Neural crest cell (in vitro differentiated cells): ENCODE measurements at regions not wholly inside any gene's neighbourhood (a gene's known extent, or its start where the extent isn't known, plus 50 kb on each side); places are given as distances from the start of the nearest gene placed in this dataset.

Source experiments
- DNase-seq: peaks from one replicate; pipeline ENCODE4 v3.0.0; 2021; ENCODE audit warnings: low read depth, mixed read lengths, low spot score
- H3K27ac Mint-ChIP-seq: one replicate; pipeline ENCODE4 v1.8.0; 2021; ENCODE audit warnings: mild to moderate bottlenecking, mixed read lengths; ENCODE audit not compliant: unreplicated experiment
- H3K27me3 Mint-ChIP-seq: 2 replicates; pipeline ENCODE4 v1.8.0; 2021; ENCODE audit warnings: low read depth, mild to moderate bottlenecking, mixed read lengths
- H3K36me3 Mint-ChIP-seq: 2 replicates; pipeline ENCODE4 v1.8.0; 2021; ENCODE audit warnings: low read depth, mild to moderate bottlenecking, mixed read lengths
- H3K4me1 Mint-ChIP-seq: 2 replicates; pipeline ENCODE4 v1.8.0; 2021; ENCODE audit warnings: mixed read lengths
- H3K4me3 Mint-ChIP-seq: one replicate; pipeline ENCODE4 v1.8.0; 2021; ENCODE audit warnings: mild to moderate bottlenecking, mixed read lengths
- H3K9me3 Mint-ChIP-seq: 2 replicates; pipeline ENCODE4 v1.8.0; 2021; ENCODE audit warnings: mixed read lengths
- TF ChIP-seq, protein P1 (sequence below): fragments of 200-600 bp; sonication (generic); conservative IDR thresholded peaks from 2 replicates; pipeline ENCODE4 v1.5.0; 2021; ENCODE audit warnings: antibody characterized with exemption, mild to moderate bottlenecking

DNA sequence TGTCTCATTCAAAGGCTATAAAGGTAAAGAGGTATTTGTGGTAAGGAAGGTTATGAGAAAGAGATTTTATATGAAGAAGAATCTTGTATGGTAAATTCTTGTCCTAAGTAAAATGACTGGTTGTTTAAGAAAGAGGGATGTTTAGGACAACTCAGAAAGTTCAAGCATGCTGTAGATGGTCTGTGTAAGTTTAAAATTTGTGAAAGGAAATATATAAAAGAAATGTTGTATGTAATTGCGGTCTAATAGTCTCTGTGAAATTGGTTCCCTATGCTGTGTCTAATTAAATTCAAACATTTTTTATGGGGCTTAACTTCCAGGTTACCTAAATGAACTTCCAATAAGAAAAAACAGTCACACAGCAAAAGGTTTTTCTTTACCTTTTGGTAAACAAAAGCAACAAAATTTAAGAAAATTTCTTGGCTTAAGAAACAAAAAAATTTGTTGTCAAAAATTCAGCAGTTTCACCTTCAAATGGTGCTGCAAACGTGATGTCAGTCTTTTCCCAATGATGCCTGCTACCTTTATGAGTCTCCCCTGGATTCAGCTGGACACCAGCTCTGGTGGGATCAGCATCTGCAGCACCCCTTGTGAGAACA, 83.0 kb upstream of the FCN1 start:
- no peak overlapping the region for H3K27ac Mint-ChIP-seq
- no peak overlapping the region for H3K4me3 Mint-ChIP-seq
- peaks cover 5% of the 10 kb centered on the region for H3K27me3 Mint-ChIP-seq
- TF ChIP-seq, protein P1, sequence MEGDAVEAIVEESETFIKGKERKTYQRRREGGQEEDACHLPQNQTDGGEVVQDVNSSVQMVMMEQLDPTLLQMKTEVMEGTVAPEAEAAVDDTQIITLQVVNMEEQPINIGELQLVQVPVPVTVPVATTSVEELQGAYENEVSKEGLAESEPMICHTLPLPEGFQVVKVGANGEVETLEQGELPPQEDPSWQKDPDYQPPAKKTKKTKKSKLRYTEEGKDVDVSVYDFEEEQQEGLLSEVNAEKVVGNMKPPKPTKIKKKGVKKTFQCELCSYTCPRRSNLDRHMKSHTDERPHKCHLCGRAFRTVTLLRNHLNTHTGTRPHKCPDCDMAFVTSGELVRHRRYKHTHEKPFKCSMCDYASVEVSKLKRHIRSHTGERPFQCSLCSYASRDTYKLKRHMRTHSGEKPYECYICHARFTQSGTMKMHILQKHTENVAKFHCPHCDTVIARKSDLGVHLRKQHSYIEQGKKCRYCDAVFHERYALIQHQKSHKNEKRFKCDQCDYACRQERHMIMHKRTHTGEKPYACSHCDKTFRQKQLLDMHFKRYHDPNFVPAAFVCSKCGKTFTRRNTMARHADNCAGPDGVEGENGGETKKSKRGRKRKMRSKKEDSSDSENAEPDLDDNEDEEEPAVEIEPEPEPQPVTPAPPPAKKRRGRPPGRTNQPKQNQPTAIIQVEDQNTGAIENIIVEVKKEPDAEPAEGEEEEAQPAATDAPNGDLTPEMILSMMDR = no peak
- no peaks in the 10 kb centered on the region for H3K4me1 Mint-ChIP-seq
- H3K9me3 Mint-ChIP-seq = peaks cover 16% of the 10 kb centered on the region
- H3K36me3 Mint-ChIP-seq = peaks cover 2% of the 10 kb centered on the region
- DNase-seq = no peak

DNA sequence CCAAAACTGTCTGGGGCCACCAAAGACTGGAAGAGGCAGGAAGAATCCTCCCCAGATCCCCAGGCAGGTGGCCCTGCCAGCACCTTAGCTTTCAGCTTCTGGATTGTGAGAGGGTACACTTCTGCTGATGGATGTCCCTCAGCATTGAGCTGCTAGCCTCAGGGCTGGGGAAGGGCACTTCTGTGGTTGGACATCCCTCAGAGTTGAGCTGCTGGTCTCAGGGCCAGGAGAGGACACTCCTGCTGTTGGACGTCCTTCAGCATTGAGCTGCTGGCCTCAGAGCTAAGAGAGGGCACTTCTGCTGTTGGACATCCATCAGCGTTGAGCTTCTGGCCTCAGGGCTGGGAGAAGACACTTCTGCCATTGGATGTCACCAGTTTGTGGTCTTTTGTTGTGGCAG, 83.8 kb upstream of the FCN1 start:
- peaks cover 5% of the 10 kb centered on the region for H3K27me3 Mint-ChIP-seq
- no peak for DNase-seq
- H3K36me3 Mint-ChIP-seq = peaks cover 2% of the 10 kb centered on the region
- no peak overlapping the region for H3K4me3 Mint-ChIP-seq
- H3K27ac Mint-ChIP-seq = no peak overlapping the region
- H3K4me1 Mint-ChIP-seq = no peaks in the 10 kb centered on the region
- peaks cover 16% of the 10 kb centered on the region for H3K9me3 Mint-ChIP-seq
- TF ChIP-seq, protein P1 = no peak

DNA sequence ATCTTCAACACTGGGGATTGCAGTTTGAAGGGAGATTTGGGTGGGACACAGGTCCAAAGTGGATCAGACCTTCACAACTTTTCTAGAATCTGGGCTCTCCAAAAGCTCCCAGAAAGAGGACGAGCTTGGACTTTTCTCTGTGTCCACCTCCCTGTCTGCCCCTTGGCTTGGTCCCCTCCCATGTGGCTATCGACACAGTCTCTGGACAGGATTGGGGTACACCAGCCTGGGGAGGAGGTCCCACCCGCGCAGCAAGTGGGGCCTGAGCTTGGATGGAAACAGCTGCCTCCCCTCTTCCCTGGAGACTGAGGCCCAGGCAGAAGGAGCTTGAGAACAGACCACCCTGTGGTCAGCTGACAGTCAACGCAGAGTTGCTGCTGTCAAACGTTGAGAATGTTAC, 84.6 kb upstream of the FCN1 start:
- no peaks in the 10 kb centered on the region for H3K4me1 Mint-ChIP-seq
- no peak overlapping the region for H3K4me3 Mint-ChIP-seq
- H3K27me3 Mint-ChIP-seq = peaks cover 5% of the 10 kb centered on the region
- TF ChIP-seq, protein P1 = no peak
- H3K36me3 Mint-ChIP-seq = peaks cover 2% of the 10 kb centered on the region
- peaks cover 16% of the 10 kb centered on the region for H3K9me3 Mint-ChIP-seq
- no peak for DNase-seq
- H3K27ac Mint-ChIP-seq = no peak overlapping the region

DNA sequence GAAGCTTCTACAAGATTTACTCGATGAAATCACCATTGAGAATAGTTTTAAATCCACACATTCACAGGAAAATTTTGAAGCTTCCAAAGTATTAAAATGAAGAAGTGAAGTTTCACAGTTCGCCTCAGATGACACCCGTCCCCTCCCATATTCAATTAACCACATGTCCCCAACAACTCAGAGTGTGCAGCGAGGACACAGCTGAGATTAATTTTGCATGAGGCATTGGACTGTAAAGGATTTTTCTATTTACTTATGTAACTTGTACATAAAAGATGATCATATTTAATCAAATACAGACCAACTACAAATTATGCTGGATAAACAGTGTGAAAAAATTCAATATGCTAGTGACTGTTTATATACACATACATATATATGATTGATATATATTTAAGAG, 84.7 kb upstream of the OLFM1 start:
- Mint-ChIP-seq H3K4me1 (no peaks in the 10 kb centered on the region), H3K27ac (no peak overlapping the region), H3K27me3 (peaks cover 5% of the 10 kb centered on the region), H3K4me3 (no peak overlapping the region), H3K9me3 (peaks cover 16% of the 10 kb centered on the region), H3K36me3 (peaks cover 2% of the 10 kb centered on the region)
- TF ChIP-seq, protein P1 = no peak
- no peak for DNase-seq

DNA sequence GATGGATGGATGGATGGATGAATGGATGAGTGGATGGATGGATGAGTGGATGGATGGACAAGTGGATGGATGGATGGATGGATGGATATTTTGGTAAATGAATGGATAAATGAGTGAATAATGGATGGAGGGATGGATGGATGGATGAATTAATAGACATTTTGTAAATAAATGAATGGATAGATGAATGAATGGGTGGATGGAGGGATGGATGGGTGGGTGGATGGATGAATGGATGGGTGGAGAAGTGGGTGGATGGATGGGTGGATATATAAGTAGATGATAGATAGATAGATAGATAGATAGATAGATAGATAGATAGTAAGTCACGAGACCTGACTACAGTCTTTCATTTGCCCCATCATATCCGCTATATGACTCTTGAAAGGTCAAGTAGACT, 82.7 kb upstream of the OLFM1 start:
- Mint-ChIP-seq H3K4me3 (no peak overlapping the region), H3K27ac (no peak overlapping the region), H3K36me3 (peaks cover 2% of the 10 kb centered on the region), H3K27me3 (peaks cover 5% of the 10 kb centered on the region), H3K9me3 (peaks cover 11% of the 10 kb centered on the region), H3K4me1 (peaks cover 3% of the 10 kb centered on the region)
- no peak for DNase-seq
- TF ChIP-seq, protein P1 = no peak
